IPS-11a (cell line): ENCODE measurements at regions not wholly inside any gene's neighbourhood (a gene's known extent, or its start where the extent isn't known, plus 50 kb on each side); places are given as distances from the start of the nearest gene placed in this dataset.
"Not testable (repeated sequence)": the region's sequence is repeated elsewhere in the genome, so short reads cannot be mapped to it uniquely, and the experiment has no call there.

Experiments
- H3K4me3 ChIP-seq: one replicate; pipeline ENCODE4 v1.5.1; 2013; ENCODE audit warnings: low read depth, low read length, control low read depth

DNA sequence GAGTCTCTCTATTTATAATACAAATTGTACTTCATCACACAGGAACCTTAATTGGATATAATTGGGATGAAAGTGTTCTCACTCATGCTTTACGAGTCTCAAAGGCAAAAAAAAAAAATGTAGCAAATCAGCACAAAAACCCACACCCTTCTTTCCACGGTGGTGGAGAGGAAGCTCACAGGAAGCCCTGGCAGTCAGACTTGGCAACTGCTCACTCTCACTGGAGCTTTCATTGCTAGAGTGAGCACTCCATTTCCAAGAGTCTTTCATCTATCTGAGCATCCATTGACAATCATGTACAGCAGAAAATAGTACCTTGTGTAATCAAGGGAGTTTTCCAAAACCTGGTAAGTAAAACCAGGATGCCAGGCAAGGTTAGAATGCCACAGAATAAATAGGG is 2159.4 kb upstream of the AGA start:
- H3K4me3 ChIP-seq = no peak overlapping the region

DNA sequence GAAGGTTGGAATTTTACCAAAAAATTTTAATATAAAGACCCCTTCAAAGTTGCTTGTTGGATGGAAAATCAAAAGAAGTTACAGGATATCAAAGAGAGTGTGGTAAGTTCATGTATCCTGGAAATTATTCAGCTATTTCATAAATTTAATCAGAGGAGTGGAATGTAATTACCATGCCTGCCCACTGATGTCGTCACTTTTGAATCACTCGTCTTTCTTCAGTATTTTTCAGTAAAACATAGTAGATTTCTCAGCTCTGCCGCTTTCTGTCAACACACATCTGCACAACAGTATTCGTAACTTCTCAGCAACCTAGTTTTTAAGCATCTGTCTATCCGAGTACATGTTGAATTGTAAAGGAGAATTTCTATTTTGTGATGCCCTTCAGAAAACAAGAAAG is 2163.0 kb upstream of the AGA start:
- H3K4me3 ChIP-seq = no peak overlapping the region

DNA sequence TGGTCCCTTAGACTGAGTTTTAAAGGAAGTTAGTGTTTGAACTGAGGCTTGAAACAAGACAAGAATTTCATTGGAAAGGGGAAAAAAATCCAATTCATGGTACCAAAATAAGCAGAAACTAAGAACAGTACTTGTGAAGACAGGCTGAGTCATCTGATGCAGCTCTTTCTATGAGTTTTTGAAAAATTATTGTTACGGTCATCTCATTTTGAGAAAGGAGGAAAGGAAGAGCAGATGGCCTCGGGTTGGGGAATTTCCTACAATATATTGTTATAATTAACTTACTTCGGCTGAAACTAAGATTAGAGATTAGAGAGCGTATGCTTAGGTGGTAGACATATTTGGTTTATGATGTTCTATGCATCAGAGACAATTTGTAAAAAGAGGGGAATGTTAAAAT is 2164.8 kb upstream of the AGA start:
- no peak overlapping the region for H3K4me3 ChIP-seq

DNA sequence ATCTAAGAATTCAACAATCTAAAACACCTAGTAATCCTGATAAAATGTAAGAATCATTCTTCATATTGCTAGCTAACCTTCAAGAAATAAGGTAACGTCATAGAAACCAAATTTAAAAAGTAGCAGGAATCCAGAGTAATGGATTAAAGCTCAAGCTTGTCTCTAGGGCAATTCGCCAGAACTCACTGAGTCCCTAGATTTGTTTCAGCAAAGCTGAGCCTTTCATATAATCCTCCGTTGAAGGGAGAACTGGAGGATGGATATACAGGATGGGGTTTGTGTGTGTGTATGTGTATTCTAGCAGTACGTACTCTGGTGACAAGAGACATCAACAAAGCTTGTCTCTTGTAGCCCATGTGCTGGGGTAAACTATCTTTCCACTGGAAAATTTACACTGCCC is 2173.5 kb upstream of the AGA start:
- no peak overlapping the region for H3K4me3 ChIP-seq

DNA sequence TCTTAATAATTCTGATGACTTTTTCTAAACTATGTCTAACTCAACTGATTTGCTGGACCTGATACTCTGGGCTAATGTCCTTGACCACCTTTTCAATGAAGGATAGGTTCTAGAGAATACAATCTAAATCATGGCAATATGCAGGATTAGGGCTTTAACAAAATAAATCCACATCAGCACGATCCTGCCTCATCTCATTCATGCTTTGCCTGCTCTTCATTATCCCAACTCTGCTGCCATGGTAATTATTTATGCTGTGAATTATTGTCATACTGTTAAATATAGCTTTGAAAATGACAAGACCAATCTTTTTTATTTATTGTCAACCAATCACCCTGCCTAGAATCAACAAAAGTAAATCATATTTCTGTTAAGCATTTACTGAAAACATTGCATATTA is 2176.7 kb upstream of the AGA start:
- no peak overlapping the region for H3K4me3 ChIP-seq

DNA sequence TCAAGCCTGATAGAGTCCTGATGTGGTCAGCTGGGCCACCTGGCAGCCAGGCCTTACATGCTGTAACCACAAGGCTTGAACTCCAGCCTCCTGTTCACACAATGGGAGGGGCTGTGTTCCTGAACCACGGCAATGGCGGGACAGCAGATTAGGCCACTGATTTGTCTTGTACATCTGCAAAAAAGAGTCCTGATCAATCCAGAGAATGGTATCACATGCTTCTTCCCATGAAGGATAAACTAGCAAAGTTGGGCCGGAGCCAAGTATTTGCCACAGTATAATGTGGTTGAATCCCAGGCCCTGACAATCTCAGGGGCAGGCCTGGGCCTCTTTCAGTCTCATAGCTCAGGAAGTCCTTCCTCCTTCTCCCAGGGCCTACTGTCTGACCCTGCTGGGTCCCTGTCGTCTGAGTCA is 2182.5 kb upstream of the AGA start:
- no peak overlapping the region for H3K4me3 ChIP-seq

DNA sequence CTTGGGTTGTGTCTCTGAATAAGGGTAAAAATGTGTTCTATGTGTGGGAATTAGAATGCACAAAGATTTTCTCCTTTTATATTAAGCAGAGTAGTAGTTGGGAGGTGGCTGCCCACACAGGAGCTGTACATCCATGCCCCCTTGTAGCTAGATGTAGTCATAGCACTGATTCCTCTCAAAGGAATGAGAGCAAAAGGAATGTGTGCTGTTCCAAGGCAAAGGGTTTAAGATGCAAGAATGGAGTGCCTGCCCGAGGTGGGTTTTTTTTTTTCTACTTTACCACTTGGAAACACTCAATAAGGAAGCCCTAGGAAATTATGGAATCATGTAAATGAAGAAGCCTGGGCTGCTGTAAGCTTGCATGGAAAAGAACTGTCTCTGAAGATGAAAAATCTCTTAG is 2183.2 kb upstream of the AGA start:
- H3K4me3 ChIP-seq = no peak overlapping the region

DNA sequence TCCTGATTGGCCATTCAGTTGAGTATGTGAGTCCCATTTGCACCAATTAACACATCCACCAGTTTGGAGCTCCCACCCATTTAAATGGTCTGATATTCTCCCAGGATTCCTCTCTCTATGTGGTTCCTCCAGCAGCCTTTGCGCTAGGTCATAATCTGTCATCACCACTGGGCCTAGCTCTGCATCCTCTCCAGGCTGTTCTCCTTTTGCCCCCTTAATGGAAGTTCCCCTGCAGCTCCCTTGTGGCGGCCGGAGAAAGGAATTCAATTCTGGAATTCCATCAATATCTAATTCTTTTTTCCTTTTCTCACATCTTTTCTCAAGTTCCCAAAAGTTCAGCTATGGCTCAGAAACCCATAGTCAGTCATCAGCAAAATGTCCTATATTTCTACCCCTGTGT is 2184.4 kb upstream of the AGA start:
- no peak overlapping the region for H3K4me3 ChIP-seq

DNA sequence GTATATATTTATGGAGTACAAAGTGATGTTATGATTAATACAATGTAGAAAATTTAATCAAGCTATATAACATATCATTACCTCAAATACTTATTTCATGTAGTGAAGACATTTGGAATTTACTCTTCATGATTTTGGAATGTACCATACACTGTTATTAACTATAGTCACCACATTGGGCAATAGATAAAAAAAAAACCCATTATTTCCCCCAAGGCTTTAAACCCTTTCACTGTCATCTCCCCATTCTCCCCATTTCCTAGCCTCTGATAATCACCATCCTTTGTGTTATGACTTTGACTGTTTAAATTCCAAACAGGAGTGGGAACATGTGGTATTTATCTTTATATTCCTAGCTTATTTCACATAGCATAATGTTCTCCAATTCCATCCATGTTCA is 2189.1 kb upstream of the AGA start:
- no peak overlapping the region for H3K4me3 ChIP-seq

DNA sequence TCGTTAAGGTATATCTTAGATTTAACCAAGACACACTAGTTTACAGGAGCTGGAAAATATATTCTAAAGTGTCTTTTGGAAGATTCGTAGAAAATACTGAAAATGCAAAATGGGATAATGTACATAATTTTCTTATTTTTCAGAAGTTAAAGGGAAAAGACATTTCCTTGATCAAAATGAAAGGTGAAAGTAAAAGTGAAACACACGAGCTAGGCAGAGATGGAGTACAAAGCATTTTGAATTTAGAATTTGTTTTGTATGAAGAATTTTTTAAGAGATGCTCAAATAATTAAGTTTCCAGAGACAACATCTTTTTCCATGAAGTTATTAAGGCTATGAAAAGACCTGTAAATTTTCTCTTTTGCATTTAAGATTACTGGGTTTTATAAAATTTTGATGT is 2192.6 kb upstream of the AGA start:
- no peak overlapping the region for H3K4me3 ChIP-seq

DNA sequence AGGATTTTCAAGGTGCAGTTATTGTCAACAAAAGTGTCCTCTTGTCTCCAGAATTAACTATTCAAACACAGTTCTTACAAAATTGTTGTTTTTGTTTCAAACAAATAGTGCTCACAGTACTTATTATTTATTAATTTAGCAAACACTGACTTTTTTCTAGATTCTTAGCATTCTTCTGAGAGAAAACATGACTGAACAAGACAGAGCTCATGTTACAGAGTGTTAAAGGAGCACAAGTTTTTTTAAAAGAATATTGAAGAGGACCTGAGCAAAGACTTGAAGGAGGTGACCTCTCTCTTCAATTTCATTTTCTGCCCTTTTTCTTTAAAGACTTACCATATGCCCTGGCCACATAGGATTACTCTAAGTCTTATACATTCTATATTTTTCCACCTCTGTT is 2220.3 kb upstream of the AGA start:
- no peak overlapping the region for H3K4me3 ChIP-seq

DNA sequence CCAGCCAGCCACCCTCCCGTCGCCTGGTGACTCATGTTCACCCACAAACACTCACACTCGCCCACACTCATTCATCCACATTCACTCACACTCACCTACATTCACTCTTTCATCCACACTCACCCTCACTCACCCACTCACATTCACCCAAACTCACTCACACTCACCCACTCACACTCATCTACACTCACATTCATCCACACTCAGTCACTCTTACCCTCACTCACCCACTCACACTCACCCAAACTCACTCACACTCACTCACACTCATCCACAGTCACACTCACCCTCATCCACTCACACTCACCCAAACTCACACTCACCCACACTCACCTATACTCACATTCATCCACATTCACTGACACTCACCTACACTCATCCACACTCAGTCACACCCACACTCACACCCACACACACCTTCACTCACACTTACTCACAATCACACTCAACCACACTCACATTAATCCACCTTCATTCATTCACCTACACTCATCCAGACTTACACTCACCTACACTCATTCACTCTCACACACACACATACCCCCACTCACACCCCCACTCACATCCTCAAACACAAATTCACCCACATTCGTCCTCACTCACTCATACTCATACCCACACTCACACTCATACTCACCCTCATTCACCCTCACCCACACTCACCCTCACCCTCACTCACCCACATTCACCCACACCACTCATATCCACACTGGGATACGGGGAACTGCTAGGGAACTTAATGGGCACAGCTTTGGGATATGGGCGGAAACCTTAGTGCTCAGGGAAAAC is 2221.6 kb upstream of the AGA start:
- H3K4me3 ChIP-seq = no peak overlapping the region

DNA sequence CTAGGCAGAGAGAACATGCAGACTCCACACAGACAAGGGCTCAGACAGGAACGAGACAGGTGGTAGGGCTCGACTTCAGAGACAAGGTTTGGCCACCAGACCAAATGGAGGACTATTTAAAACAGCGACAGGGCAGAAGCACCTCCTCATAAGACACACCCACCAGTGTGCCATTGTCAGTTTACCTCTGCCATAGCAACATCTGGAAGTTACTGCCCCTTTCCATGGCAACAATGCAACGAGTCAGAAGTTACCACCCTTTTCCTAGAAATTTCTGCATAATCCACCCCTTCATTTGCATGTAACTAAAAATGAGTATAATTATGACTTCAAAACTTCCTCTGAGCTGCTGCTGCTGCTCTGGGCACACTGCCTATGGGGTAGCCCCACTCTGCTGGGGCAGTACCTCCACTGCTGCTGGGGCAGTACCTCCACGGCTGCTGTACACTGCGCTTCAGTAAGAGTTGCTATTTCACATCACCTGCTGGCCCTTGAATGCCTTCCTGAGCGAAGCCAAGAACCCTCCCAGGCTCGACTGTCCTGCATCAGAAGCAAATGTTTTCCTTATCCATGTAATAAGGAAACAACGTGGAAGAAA is 2222.3 kb upstream of the AGA start:
- no peak overlapping the region for H3K4me3 ChIP-seq

DNA sequence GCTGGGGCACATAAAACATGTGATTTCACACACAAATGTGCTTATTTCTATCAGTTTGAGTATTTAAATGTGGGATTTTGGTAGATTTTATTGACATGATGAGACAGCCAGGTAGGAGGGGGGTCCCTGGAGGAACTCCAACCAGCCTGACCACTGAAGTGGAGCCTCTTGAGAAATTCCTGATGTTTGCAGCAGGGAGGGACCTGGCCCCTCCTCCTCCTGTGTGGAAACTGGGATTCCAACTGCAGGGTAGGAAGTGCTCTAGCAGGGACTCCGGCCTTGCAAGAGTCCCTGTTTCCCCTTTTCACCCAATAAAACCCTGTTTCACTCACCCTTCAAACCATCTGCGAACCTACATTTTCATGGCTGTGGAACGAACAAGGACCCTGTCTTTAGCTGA is 2224.0 kb upstream of the AGA start:
- no peak overlapping the region for H3K4me3 ChIP-seq

DNA sequence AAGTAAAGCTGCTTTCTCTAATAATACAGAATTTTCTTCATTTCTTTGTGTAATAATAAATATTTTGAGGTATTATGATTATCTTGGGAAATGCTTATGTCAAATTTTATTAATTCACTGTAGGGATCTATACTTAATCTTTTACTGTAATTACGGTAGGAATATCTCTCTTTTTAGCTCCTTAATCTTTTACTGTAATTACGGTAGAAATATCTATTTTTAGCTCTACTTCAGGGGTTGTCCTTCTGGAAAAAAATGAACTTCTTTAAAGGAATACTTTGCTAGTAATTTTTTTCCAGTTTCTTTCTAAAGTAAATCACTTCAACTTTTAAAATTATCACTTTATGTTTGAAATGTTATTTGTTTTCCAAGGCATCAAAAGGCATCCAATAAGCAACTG is 2229.4 kb upstream of the AGA start:
- H3K4me3 ChIP-seq = no peak overlapping the region

DNA sequence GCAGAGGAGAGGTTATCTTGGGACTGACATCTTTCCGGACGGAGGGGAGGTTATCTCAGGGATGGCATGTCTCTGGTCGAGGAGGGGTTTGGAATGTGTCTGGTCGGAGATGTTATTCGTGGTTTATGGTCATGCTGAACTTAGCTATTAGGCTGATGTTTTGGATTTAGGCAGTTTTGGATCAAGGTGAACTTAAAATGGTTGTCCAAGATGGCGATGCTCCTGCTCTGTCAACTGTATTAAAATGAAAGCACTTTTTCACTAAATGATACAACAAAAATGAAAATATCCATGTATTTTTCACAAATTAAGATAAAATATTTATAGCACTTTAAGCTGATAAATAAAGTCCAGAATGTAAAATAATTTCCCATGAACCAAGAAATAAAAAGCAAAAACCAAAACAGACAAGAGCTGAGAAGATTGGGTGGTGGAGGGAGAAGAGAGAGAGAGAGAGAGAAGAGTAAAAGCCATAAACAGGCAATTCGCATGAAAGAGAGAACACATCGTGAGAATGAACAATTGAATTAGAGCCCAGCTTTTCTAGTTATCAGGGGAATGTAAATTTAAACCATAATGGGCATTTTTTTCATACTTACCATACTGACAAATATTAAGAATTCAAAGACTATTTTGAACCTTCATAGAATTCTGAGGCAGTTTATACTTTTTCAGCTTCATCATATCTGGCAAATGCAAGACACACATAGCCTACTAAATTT is 2236.0 kb upstream of the AGA start:
- no peak overlapping the region for H3K4me3 ChIP-seq

DNA sequence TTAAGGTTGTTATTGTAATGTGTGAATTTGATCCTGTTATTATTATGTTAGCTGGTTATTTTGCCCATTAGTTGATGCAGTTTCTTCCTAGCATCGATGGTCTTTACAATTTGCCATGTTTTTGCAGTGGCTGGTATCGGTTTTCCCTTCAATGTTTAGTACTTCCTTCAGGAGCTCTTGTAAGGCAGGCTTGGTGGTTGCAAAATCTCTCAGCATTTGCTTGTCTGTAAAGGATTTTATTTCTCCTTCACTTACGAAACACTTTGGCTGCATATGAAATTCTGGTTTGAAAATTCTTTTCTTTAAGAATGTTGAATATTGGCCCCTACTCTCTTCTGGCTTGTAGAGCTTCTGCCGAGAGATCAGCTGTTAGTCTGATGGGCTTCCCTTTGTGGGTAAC is 2241.4 kb upstream of the AGA start:
- H3K4me3 ChIP-seq = not testable (repeated sequence)

DNA sequence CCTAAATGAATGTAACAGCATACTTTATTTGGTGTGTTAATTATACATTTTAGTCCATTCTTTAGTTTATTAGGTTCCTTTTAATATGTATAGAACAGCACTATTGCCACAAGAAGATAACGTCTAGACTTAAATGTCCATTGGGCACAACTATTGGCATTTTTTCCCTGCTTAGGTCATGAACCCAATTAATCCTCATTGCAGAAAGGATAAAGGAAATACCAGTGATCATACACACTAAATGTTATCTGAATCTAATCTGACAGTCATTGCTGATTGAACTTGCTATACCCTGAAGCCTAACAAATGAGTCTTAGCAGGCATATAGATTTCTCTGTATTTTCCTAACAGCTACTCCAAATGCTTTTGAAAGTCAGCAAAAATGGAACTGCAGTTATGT is 2250.0 kb upstream of the AGA start:
- no peak overlapping the region for H3K4me3 ChIP-seq

DNA sequence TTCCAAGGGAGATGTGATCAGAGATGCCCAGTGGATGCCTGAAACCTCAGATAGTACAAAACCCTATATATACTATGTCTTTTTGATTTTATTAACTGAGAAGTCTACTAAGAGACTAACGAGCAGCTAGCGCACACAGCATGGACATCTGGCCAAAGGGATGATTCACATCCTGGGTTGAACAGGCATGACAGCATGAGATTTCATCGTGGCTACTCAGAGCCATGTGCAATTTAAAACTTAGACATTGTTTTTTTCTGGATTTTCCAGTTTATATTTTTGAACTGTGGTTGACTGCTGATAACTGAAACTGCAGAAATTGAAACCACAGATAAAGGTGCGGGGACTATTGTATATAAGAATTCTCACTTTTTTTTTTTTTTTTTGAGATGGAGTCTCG is 2252.9 kb upstream of the AGA start:
- H3K4me3 ChIP-seq = no peak overlapping the region

DNA sequence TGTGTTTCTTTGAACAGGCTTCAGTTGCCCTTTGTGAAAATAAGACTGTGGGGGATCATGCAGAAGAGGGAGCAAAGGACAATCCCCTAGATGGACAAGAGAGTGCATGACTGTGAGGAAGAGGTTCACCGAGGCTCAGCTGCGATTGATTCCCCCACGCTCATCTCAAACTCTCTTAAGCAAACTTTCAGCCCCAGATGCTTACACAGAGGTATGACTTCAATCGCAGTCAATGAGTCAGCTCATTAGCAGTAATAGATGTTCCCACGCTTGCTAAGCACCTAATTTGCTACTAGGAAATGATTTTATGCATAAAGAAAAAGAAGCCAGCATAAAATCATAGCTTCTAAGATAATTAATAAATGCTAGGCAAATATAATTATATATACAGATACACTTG is 2256.1 kb upstream of the AGA start:
- no peak overlapping the region for H3K4me3 ChIP-seq

DNA sequence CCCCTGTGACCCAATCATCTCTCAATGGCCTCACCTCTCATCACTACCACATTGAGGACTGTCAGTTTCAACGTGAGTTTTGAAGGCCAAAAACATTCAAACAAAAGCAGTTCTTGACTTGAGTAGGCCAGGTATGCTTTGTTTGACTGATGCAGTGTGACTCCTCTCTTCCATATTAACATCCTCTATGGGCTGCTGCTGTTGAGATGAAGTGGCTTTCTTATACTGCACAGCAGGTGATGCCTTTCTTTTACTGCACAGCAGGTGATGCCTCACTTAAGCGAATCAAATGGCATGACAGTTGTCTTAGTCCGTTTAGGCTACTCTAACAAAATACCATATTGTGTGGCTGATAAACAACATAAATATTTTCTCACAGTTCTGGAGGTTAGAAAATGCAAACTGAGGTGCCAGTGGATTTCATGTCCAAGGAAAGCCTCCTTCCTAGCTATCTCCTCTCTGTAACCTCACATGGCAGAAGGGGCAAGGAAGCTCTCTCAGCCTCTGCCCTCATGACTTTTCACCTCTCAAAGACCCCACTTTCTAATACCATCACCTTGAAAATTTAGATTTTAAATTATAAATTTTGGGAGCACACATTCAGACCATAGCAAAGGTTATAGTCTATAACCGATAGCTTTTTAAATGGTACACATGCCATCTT is 2267.9 kb upstream of the AGA start:
- H3K4me3 ChIP-seq = no peak overlapping the region
